ENCODE measurements at regions not wholly inside any gene's neighbourhood (a gene's known extent, or its start where the extent isn't known, plus 50 kb on each side); places are given as distances from the start of the nearest gene placed in this dataset.
"Not testable (repeated sequence)": the region's sequence is repeated elsewhere in the genome, so short reads cannot be mapped to it uniquely, and the experiment has no call there.

GRCh38 chr14:87253791-87254190 is 739.2 kb downstream of the GALC start:
- TF ChIP-seq POLR2A (IDR thresholded peaks at IDR 0.05): not testable (repeated sequence)
- TF ChIP-seq, protein P1, sequence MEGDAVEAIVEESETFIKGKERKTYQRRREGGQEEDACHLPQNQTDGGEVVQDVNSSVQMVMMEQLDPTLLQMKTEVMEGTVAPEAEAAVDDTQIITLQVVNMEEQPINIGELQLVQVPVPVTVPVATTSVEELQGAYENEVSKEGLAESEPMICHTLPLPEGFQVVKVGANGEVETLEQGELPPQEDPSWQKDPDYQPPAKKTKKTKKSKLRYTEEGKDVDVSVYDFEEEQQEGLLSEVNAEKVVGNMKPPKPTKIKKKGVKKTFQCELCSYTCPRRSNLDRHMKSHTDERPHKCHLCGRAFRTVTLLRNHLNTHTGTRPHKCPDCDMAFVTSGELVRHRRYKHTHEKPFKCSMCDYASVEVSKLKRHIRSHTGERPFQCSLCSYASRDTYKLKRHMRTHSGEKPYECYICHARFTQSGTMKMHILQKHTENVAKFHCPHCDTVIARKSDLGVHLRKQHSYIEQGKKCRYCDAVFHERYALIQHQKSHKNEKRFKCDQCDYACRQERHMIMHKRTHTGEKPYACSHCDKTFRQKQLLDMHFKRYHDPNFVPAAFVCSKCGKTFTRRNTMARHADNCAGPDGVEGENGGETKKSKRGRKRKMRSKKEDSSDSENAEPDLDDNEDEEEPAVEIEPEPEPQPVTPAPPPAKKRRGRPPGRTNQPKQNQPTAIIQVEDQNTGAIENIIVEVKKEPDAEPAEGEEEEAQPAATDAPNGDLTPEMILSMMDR (IDR thresholded peaks at IDR 0.05): not testable (repeated sequence)

All from esophagus squamous epithelium (tissue), 4 donors.